H1 (cell line): ENCODE measurements at regions not wholly inside any gene's neighbourhood (a gene's known extent, or its start where the extent isn't known, plus 50 kb on each side); places are given as distances from the start of the nearest gene placed in this dataset.
A peak's percentile ranks its signal among the peaks of the same experiment; 100 is the strongest.

Experiments
- CTCF ChIA-PET: fragments of 300-600 bp; sonication (Branson Sonifier 250); formaldehyde crosslinking; loops from one replicate; lab custom pipeline; 2021; ENCODE audit not compliant: partially characterized antibody; lab: Charles Lee
- POLR2A ChIA-PET: fragments of 300-600 bp; sonication (Branson Sonifier 250); formaldehyde crosslinking; loops from one replicate; lab custom pipeline; 2021; ENCODE audit warnings: inconsistent platforms; ENCODE audit not compliant: partially characterized antibody; lab: Charles Lee
- DNase-seq, 2 experiments: peaks; one replicate each; pipeline versions ENCODE4 v3.0.0 to v3.0.0-alpha.2; 2010 to 2022; ENCODE audit warnings: low spot score in 2 of 2, low read depth in 1 of 2, mixed read lengths in 1 of 2
- FAIRE-seq: peaks from 2 replicates; lab custom pipeline; 2011; peaks lifted over from hg19 to GRCh38; lab: Jason Lieb, UNC
- H2AFZ ChIP-seq: 2 replicates; pipeline ENCODE4 v1.8.1; 2012; ENCODE audit warnings: low read length, inconsistent platforms
- H2AK5ac ChIP-seq: 2 replicates; pipeline ENCODE4 v1.6.1; 2013; ENCODE audit warnings: low read depth, low read length
- H2BK120ac ChIP-seq: replicated peaks from 2 replicates; pipeline ENCODE3; 2013; ENCODE audit warnings: low read depth, low read length, inconsistent platforms
- H2BK12ac ChIP-seq: 2 replicates; pipeline ENCODE4 v1.6.1; 2013; ENCODE audit warnings: low read depth, low read length
- H2BK15ac ChIP-seq: 2 replicates; pipeline ENCODE4 v1.6.1; 2013; ENCODE audit warnings: low read length
- H2BK20ac ChIP-seq: 2 replicates; pipeline ENCODE4 v1.6.1; 2013; ENCODE audit warnings: low read length
- H2BK5ac ChIP-seq: 2 replicates; pipeline ENCODE4 v1.6.1; 2013; ENCODE audit warnings: low read depth, low read length
- H3K14ac ChIP-seq: 2 replicates; pipeline ENCODE4 v1.6.1; 2013; ENCODE audit warnings: inconsistent platforms; ENCODE audit not compliant: insufficient read length
- H3K18ac ChIP-seq: 2 replicates; pipeline ENCODE4 v1.6.1; 2013; ENCODE audit warnings: low read length; ENCODE audit errors: extremely low read depth
- H3K23ac ChIP-seq: 2 replicates; pipeline ENCODE4 v1.6.1; 2013; ENCODE audit warnings: inconsistent platforms; ENCODE audit not compliant: insufficient read length
- H3K23me2 ChIP-seq: 2 replicates; pipeline ENCODE4 v1.6.1; 2013; ENCODE audit warnings: low read depth, low read length
- H3K27ac ChIP-seq: 2 replicates; pipeline ENCODE4 v1.6.1; 2011; ENCODE audit warnings: low read depth, low read length, inconsistent platforms
- H3K27me3 ChIP-seq, 4 experiments: replicated peaks in 1 of 4; 1 replicate in 1 of 4; 2 replicates in 3 of 4; pipeline versions ENCODE4 v1.6.1 to v1.8.1; 2011 to 2013; ENCODE audit warnings: low read length in 3 of 4, mild to moderate bottlenecking in 3 of 4, inconsistent platforms in 2 of 4, mixed read lengths in 2 of 4, moderate library complexity in 1 of 4; ENCODE audit not compliant: control insufficient read depth in 3 of 4, insufficient read depth in 3 of 4; ENCODE audit errors: extremely low read depth in 1 of 4
- H3K36me3 ChIP-seq, 4 experiments: 2 replicates each; pipeline versions ENCODE4 v1.6.1 to v1.8.1; 2011 to 2013; ENCODE audit warnings: mild to moderate bottlenecking in 4 of 4, low read length in 3 of 4, moderate library complexity in 2 of 4, control low read depth in 1 of 4, inconsistent platforms in 1 of 4; ENCODE audit not compliant: insufficient read depth in 4 of 4, control insufficient read depth in 2 of 4
- H3K4ac ChIP-seq: replicated peaks from 2 replicates; pipeline ENCODE3; 2013; ENCODE audit warnings: low read length, low read depth, mixed read lengths, inconsistent platforms; ENCODE audit not compliant: insufficient read length
- H3K4me1 ChIP-seq, 4 experiments: replicated peaks in 1 of 4; 1 replicate in 1 of 4; 2 replicates in 3 of 4; pipeline versions ENCODE4 v1.6.1 to v1.8.1; 2011 to 2013; ENCODE audit warnings: low read length in 3 of 4, inconsistent platforms in 2 of 4, mixed read lengths in 1 of 4; ENCODE audit not compliant: insufficient read depth in 4 of 4, control insufficient read depth in 3 of 4
- H3K4me2 ChIP-seq, 2 experiments: 2 replicates each; pipeline versions ENCODE4 v1.6.1 to v1.8.1; 2011 to 2013; ENCODE audit warnings: low read depth in 2 of 2, low read length in 2 of 2, control low read depth in 1 of 2, inconsistent platforms in 1 of 2, mild to moderate bottlenecking in 1 of 2; ENCODE audit not compliant: insufficient read depth in 1 of 2
- H3K4me3 ChIP-seq, 4 experiments: fragments of 200-600, 300-600 bp in 1 of 4; sonication (generic), shearing (Covaris generic), sonication (Bioruptor Twin) in 1 of 4; 2 replicates each; pipeline versions ENCODE4 v1.5.1 to v1.8.1; 2011 to 2016; ENCODE audit warnings: low read length in 4 of 4, low read depth in 3 of 4, control low read depth in 2 of 4, inconsistent platforms in 2 of 4, mild to moderate bottlenecking in 2 of 4, mixed read lengths in 1 of 4, moderate library complexity in 1 of 4; ENCODE audit not compliant: insufficient read depth in 2 of 4; ENCODE audit errors: extremely low read depth in 1 of 4
- H3K56ac ChIP-seq: replicated peaks from 2 replicates; pipeline ENCODE3; 2013; ENCODE audit warnings: low read depth, mild to moderate bottlenecking, mixed read lengths, low read length, inconsistent platforms; ENCODE audit not compliant: insufficient read length
- H3K79me1 ChIP-seq: 2 replicates; pipeline ENCODE4 v1.6.1; 2013; ENCODE audit warnings: low read depth, low read length, control low read depth
- H3K79me2 ChIP-seq, 2 experiments: 2 replicates each; pipeline versions ENCODE4 v1.6.1 to v1.8.1; 2012 to 2013; ENCODE audit warnings: low read length in 2 of 2, mild to moderate bottlenecking in 2 of 2, inconsistent platforms in 1 of 2; ENCODE audit not compliant: insufficient read depth in 2 of 2, control insufficient read depth in 1 of 2
- H3K9ac ChIP-seq, 4 experiments: replicated peaks in 1 of 4; 1 replicate in 1 of 4; 2 replicates in 3 of 4; pipeline versions ENCODE4 v1.6.1 to v1.8.1; 2011 to 2013; ENCODE audit warnings: low read depth in 3 of 4, low read length in 3 of 4, control low read depth in 2 of 4, mild to moderate bottlenecking in 2 of 4, moderate library complexity in 2 of 4, inconsistent platforms in 1 of 4; ENCODE audit errors: extremely low read depth in 1 of 4
- H3K9me3 ChIP-seq, 2 experiments: 2 replicates each; pipeline versions ENCODE4 v1.6.1 to v1.8.1; 2012 to 2013; ENCODE audit warnings: mild to moderate bottlenecking in 2 of 2, moderate library complexity in 2 of 2, control low read depth in 1 of 2, inconsistent platforms in 1 of 2, low read depth in 1 of 2, low read length in 1 of 2, mixed read lengths in 1 of 2; ENCODE audit not compliant: insufficient read depth in 2 of 2
- H4K20me1 ChIP-seq, 2 experiments: replicated peaks in 1 of 2; 2 replicates each; pipeline versions ENCODE3 to v1.8.1; 2011 to 2013; ENCODE audit warnings: inconsistent platforms in 2 of 2, low read length in 2 of 2, mild to moderate bottlenecking in 1 of 2; ENCODE audit not compliant: insufficient read depth in 2 of 2, control insufficient read depth in 1 of 2
- H4K5ac ChIP-seq: 2 replicates; pipeline ENCODE4 v1.6.1; 2013; ENCODE audit warnings: low read length, low read depth, mixed read lengths, inconsistent platforms; ENCODE audit not compliant: insufficient read length
- H4K8ac ChIP-seq: 2 replicates; pipeline ENCODE4 v1.8.0; 2013; ENCODE audit warnings: mild to moderate bottlenecking, moderate library complexity, low read length, inconsistent platforms; ENCODE audit not compliant: insufficient read depth; ENCODE audit errors: extremely low read depth
- H4K91ac ChIP-seq: replicated peaks from 2 replicates; pipeline ENCODE3; 2013; ENCODE audit warnings: low read length, mixed read lengths, inconsistent platforms; ENCODE audit not compliant: insufficient read length
- BRCA1 ChIP-seq: IDR thresholded peaks from 2 replicates; pipeline ENCODE4 v1.6.1; 2012; ENCODE audit warnings: low read depth, low read length, improper control_type of control experiment
- CBX8 ChIP-seq: fragments of 300-800, 300-1000 bp; sonication (generic); IDR thresholded peaks from 2 replicates; pipeline ENCODE4 v1.7.1; 2016; ENCODE audit warnings: low read depth, low read length, borderline replicate concordance
- CEBPB ChIP-seq: IDR thresholded peaks from 2 replicates; pipeline ENCODE4 v1.6.1; 2012; ENCODE audit warnings: low read depth, low read length
- GTF2F1 ChIP-seq: IDR thresholded peaks from 2 replicates; pipeline ENCODE4 v1.6.1; 2012; ENCODE audit warnings: low read depth, low read length, improper control_type of control experiment, borderline replicate concordance
- SIN3A ChIP-seq, 2 experiments: IDR thresholded peaks in 1 of 2; conservative IDR thresholded peaks in 1 of 2; 2 replicates each; pipeline ENCODE4 v1.6.1; 2011 to 2012; ENCODE audit warnings: low read length in 2 of 2, improper control_type of control experiment in 1 of 2, low read depth in 1 of 2, mild to moderate bottlenecking in 1 of 2
- TEAD4 ChIP-seq: IDR thresholded peaks from 2 replicates; pipeline ENCODE4 v1.6.1; 2012; ENCODE audit warnings: low read depth, low read length, inconsistent platforms, mixed read lengths
- WGBS, 2 experiments: shearing (Covaris generic) in 1 of 2; methylation state at CpG; one replicate each; pipeline versions ENCODE4 v1.1.6 to v1.1.7; 2013 to 2015; ENCODE audit warnings: low lambda C conversion rate in 2 of 2, mixed read lengths in 2 of 2, inconsistent platforms in 1 of 2, low coverage in 1 of 2, missing lambda C conversion rate in 1 of 2; ENCODE audit not compliant: insufficient replicate concordance in 2 of 2, insufficient coverage in 1 of 2, insufficient read length in 1 of 2; ENCODE audit errors: extremely low coverage in 1 of 2, missing lambda C conversion rate in 1 of 2; 5-methylcytosine and 5-hydroxymethylcytosine counted together

DNA sequence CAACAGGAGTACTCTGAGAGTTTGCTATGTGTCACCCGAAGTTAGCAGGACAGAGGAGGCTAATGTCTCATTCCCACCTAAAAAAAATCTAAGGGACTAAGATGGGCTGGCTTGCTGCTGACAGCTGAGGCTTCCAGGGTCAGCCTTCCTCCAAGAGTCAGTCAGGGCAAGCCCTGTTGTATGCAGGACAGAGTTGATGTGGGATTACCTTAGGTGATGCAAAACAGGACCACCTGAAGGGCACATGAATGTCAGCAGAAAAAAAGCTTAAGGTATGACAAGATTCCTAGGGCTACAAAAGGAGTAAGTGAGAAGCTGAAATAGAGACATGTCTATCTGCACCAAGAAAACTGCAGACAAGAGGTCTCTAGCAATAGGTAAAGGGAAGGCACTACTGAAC lies 151.5 kb downstream of the NHLRC3 start:
- Histone ChIP-seq H2BK120ac (no peak overlapping the region), H4K20me1 (no peaks in the 10 kb centered on the region), H3K9me3 (no peaks in the 10 kb centered on the region), H2BK12ac (no peak overlapping the region), H3K56ac (no peak overlapping the region), H3K4me3 (no peak overlapping the region), H3K4ac (no peak overlapping the region), H3K14ac (no peak overlapping the region), H3K27ac (no peak overlapping the region), H3K36me3 (no peaks in the 10 kb centered on the region), H4K91ac (no peak overlapping the region), H3K4me1 (peaks cover 0 to 6% (median 2%) of the 10 kb centered on the region in 4 experiments; a peak in 2 of 7 replicates), H2AK5ac (no peak overlapping the region), H2BK15ac (no peak overlapping the region), H3K23ac (no peak overlapping the region), H3K9ac (no peak overlapping the region), H3K79me1 (no peaks in the 10 kb centered on the region), H3K18ac (no peak overlapping the region)
- FAIRE-seq (peak; percentile 85), DNase-seq (peak in 1 of 2 experiments; percentile 13)
- 77% methylated on average over 1 of the region's 1 CpG; no CpG with 5 or more reads in 1 of the 2 experiments for WGBS, 2 experiments
- ChIA-PET CTCF (interaction anchor here (0.7 to 1.2 kb wide), 5 partner anchors 11 to 227 kb away, joined by 3 to 4 read pairs (median 3); no protein-coding TSS in a partner anchor), POLR2A (interaction anchor here (0.8 kb wide), 1 partner anchor 172 kb away, joined by 3 read pairs; no protein-coding TSS in a partner anchor)
- TF ChIP-seq GTF2F1, result no peak
- peak; percentile 53; the same call in 1 of the 2 replicates for TF ChIP-seq CEBPB
- peak; percentile 52; the same call in 1 of the 2 replicates for TF ChIP-seq TEAD4
- 0 out of 4 replicates have a peak, but pooled peaks have one; percentile 18 to 49 for TF ChIP-seq SIN3A (conservative IDR thresholded peaks at IDR 0.05 in 1 of 2, IDR thresholded peaks at IDR 0.05 in 1 of 2; ENCODE audit: low read depth in 1 of 2, low read length in 2 of 2)
- no peak for TF ChIP-seq BRCA1
- TF ChIP-seq CBX8, result no peak
- TF ChIP-seq, all 59 proteins: peak for 3
- Histone ChIP-seq H4K5ac (no peak overlapping the region), H3K27me3 (no peaks in the 10 kb centered on the region; a peak in 2 of 7 replicates), H2AFZ (no peak overlapping the region), H4K8ac (no peak overlapping the region), H3K79me2 (no peaks in the 10 kb centered on the region), H3K4me2 (no peak overlapping the region), H3K23me2 (no peaks in the 10 kb centered on the region; the same call in 1 of the 2 replicates), H2BK20ac (no peak overlapping the region), H2BK5ac (no peak overlapping the region)
